T1000 (cell line): ENCODE measurements at regions not wholly inside any gene's neighbourhood (a gene's known extent, or its start where the extent isn't known, plus 50 kb on each side); places are given as distances from the start of the nearest gene placed in this dataset.

Experiments
- DNase-seq: peaks from one replicate; lab custom pipeline; 2025; ENCODE audit warnings: mixed read lengths; lab: John Stamatoyannopoulos, UW

DNA sequence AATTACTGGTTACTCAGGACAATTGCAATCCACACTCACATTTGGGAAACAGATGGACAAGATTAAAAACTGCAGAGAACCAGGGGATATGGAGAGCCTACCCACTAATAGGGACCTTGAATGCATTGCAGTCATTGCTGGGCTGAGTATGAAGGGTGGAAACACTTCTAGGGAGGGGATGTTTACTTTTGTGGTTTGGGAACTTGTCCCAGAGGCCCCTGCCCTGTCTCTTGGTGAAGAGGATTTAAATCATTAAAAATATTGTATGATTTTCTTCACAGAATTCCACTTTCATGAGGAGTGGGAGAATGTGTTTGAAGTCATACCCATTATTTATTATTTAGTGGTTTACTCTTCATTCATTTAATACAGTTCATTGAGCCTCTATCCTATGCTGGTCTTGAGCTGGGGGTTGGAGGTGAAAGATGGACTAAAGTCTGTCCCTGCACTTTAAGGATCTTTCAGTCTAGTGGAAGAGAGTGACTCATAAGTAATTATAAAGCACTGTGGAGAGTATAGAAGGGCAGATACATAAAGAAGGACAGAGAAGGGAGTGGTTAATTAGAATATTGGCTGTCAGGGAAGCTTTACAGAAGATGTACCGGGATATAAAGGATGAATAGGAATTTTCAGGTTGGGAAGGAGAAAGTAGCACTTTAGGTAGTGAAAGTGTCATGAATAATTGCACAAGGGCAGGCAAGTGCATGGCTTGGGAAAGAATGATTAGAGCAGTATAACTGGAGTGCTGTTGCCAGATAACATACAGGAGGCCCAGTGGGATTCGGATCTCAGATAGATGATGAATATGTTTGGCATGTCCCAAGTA, 313.4 kb downstream of the LPIN1 start:
- DNase-seq: no peak

DNA sequence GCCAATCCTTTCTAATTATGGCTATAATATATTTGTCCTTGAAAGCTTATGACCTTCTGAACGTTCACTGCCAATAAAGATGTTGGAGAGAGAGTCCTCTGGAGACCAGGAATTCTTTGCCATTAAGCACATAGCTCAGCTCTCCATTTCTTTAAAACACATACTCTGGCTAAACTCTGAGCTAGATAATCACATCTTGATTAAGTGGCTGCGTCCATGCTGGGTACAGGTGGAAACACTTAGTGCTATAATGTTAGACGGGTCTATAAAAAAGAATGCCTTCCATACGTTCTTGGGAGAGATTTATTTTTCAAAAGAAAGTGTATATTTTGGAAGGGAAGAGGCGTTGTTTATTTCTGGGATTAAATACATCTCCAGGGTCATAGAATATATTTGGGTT, 314.5 kb downstream of the LPIN1 start:
- no peak for DNase-seq

DNA sequence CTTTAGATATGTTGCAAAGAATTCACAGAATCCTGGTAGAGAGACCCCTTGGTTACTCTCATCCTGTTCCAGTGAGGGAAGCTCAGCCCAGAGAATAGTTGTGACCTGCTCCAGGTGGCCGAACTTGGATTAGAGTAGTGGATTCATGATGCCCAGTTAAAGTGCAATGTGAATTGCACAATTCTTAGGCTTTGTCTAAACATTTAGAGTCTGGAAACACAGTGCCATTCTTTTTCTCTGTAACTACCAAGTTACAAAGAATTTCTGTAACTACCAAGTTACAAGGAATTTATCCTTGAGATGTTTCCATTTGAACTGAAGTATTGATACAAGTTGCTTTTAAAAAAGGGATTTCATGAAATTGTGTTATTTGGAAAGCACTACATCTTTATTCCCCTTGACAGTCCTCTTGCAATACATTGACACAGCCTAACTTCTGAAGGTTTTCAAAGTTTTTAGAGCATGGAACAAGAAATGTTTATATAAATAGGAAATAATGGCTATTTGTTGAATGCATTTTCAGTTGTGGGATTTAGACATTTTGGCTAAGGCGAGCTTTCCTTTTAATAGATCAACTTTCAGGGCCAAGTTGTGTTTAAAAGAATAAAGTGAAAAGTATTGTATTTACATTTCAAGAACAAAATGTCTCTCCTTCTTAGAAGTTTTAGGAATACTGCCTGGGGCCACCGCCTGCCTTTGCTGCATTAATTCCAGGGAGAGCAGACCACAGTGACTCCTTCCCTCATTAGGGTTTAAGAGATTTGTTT, 315.0 kb downstream of the LPIN1 start:
- no peak for DNase-seq

DNA sequence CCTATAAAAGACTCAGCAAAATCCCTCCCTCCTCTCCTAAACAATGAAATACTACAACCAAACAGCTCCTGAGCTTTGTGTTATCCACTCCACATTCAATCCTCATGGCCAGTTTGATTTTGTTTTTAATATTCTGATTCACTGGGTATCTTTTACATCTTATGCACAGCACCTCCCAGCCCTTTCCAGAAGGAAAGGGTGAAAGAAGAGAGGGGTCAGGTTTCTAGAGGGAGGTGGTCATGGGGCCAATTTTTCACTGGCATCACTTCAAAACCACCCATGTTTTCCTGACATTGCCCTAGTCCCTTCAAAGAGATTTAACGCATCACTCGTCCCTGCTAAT, 315.6 kb downstream of the LPIN1 start:
- DNase-seq: no peak

DNA sequence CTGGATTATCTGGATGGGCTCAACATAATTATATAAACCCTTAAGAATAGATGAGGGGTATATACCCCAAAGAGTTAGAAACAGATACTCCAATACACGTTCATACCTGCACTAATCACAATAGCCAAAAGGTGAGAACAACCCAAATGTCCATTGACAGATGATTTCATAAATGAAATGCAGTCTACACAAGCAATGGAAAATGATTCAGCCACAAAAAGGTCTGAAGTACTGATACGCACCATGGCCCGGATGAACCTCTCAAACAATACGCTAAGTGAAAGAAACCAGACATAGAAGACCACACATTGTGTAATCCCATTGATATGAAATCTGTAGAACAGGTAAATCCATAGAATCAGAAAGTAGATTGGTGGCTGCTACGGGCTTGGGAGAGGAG, 316.8 kb downstream of the LPIN1 start:
- no peak for DNase-seq

DNA sequence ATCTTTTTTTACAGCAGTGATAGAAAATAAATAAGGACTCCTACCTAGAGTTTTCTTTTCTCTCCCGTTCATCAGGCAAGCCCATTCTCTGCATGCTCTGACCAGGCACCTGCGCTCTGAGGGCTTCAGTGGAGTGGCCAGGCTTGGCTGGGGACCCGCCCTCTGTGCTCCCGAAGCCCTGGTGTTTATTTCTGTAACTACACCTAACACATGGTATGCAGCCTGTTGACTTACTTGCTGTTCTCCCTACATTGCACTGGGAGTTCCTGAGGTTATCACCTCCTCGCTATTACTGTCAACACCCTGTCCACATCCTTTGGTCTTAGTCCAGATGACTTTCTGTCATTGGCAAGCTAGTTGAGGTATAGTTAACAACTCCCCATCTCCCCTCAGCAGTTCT, 317.7 kb downstream of the LPIN1 start:
- no peak for DNase-seq

DNA sequence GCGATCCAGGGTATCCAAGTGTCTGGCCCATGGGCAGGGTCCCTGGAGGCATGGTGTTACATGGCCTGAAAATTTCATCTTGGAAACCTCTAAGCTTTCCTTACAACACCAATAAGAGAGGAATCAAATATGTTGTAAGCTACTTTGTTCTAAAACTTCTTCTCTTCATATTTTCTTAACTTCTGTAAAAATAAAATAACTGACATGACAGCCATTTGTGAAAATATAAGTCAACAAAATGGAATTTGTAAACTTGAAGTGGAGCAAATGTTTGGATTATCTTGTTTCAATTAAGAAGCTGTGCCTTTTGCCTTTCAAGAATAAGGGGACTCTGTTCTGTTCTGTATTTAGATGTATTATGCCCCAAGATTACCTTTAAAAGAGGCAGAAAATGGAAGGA, 319.7 kb downstream of the LPIN1 start:
- DNase-seq: no peak

DNA sequence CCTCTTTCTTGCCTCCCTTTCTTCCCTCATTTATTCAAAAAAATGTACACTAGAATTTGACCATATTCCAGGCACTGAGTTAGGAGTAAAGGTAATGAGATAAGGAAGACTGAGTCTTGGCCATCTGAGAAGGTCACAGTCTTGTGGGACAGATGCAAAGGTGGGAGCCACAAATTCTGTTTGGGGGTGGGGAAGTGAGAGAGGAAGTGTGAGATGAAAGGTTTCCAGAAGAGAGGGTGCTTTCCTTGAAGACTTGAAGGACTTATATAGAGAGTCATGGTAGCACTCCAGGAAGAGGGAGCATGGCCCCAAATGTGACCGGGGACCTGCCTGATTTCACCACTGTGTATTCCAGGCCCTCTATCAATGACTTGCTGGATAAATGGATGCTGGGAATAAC, 320.6 kb downstream of the LPIN1 start:
- DNase-seq: no peak

DNA sequence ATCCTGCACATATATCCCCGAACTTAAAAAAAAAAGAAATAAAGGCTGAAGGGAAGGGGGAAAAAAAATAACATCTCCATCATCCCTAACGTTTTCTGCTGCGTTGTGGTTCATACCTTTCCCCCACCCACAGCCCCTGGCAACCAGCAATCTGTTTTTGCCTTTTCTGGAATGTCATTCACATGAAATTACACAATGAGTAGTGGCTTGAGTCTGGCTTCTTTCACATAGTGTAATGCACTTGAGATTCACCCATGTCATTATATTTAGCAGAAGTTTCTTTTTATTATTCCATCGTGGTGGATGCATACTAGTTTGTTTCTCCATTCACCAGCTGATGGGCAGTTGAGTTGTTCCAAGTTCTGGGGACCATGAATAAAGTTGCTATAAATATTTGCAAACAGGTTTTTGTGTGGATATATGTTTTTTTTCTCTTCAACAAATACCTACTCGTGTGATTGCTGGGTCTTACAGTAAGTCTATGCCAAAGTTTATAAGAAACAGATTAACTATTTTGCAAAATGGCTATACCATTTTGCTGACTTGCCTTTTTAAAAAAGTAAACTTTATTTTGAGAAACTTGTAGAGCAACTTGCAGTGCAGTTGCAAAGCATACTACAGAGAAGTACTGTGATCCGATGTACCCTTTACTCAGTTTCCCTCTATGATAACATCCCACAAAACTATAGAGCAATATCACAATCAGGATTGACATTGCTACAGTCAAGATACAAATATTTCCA, 322.5 kb downstream of the LPIN1 start:
- no peak for DNase-seq

DNA sequence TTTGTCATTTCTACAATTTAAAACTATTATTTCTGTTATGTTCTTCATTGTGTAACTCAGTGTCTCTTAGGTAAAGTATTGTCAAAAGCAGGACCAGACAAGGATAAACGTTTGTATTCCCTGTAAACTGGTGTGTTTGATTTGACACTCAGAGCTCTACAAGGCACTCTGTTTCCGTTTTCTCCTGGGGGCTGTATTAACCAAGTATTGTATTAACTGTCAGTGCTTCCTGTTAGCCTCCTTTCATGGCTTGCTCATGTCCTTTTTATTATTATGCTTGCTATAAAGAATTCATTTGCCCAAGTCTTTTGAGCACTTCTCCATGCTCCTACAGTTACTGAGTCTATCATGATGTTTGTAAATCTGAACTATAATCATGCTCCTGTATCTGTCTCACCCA, 323.7 kb downstream of the LPIN1 start:
- DNase-seq: no peak

DNA sequence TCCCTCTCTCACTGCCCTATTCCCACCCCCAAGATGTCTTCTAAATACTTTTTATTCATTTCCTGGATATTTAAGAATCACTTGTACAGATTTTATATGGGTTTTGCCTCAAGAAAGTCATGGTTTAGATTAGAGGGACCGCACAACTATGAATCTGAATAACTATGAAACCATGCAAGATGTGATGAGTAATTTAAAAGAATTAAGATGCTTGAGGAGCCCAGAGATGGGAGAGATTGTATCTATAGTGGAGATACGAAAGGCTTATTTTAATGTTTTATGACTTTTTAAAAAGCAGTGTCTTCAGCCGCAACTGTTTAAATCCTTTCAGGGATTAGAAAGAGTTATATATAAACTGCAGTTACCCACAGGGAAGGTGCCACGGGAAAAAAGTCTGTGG, 324.1 kb downstream of the LPIN1 start:
- DNase-seq: no peak

DNA sequence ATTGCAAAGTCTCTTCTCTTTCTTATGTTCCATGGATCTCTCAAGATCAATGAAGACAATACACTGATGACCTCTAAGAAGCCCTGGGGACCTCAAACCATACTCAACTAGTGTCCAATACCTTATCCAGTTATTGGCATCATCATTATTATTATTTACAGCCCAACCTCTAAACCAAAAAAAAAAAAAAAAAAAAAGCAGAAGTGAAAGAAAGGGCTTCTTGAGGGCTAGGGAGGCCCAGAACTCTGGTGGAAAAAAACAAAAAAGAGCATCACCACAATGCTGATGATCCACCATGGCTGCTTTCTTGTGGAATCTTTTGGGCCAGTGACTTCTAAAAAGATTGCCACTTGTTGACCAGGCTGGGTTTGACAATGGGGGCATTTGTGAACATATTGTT, 324.9 kb downstream of the LPIN1 start:
- no peak for DNase-seq

DNA sequence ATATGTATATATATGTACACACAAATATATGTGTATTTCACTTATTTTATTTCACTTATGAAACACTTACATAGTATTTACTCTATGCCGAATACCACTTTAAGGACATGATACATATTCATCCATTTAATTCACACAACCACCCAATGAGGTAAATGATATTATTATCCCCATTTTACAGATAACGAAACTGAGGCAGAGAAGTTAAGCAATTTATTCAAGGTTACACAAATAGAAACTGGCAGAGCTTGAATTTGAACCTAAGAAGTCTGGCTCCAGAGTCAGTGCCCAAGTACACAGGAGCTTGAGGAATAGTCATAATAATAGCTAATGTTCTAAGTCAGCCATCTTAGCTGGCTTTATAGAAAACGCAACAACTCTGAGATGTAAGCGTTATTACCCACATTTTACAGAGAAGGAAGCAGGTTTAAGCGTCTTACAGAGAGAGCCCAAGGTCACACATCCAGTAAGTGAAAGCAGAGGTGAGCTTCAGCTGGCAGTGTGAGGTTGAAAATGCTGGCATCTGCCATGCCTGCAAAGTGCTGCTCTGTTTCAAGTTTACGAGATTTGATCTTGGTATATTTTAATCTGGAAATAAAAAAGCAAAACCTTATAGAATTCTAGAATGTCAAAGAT, 326.9 kb downstream of the LPIN1 start:
- no peak for DNase-seq

DNA sequence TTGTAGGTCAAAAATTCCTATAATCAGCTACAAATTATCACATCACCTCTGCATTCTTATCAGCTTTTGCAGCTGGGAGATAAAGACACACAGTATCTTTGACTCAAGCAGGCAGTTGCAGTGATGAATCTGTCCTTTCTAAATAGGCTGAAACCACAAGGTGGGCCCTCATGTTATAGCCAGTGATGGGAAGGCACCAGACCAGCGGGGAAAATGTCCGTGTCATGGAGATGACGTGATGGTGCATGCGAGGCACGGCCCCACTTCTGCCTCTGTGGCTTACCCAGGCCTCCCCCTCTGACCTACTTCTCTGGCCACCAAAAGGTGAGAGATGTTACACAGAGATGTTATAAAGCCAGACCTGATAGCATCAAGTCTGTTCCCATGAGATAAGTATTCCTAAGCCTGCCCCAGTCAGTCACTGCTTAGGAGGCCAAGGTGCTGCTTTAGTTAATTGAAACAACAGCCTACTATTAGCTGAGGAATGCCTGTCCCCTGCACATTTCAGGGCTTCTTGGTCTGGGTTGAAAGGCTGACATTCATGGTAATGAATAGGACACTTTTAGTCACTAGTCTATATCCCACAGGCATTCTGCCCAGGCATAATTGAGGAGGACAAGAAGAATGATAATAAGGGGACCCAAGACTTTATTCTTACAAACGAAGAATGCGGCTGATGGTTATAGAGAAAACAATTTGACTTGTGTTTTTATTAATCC, 327.9 kb downstream of the LPIN1 start:
- no peak for DNase-seq

DNA sequence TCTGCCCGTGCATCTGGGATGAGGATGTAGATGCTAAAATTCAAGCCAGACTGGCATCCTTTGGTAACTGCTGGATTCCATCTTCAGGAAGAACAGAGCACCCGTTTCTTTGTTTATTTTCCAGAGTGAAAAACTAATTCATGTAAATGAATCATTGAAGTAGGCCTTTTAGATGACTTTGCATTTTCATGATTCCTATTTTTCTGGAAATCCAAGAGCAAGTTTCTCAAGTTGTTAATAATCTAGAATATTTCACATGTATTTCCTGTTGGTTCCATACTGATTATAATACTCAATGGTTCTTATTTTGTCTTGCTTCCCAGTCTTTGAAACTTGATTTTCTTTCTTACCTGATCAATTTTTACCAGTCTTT, 328.4 kb downstream of the LPIN1 start:
- no peak for DNase-seq

DNA sequence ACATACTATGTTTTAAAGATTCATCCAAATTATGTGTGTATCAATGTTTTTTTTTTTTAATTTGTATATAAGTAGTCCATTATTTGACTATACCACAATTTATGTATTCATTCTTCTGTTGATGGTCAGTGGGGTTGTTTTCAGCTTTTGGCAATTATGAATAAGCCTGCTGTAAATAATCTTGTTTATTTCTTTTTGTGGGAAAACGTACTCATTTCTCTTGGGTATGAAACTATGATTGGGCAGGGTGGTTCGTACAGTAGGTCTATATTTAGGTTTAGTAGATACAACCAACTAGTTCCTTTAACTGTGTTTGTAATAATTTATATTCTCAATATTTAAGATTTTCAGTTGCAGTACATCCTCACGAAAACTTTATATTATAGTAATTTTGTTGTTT, 329.2 kb downstream of the LPIN1 start:
- no peak for DNase-seq

DNA sequence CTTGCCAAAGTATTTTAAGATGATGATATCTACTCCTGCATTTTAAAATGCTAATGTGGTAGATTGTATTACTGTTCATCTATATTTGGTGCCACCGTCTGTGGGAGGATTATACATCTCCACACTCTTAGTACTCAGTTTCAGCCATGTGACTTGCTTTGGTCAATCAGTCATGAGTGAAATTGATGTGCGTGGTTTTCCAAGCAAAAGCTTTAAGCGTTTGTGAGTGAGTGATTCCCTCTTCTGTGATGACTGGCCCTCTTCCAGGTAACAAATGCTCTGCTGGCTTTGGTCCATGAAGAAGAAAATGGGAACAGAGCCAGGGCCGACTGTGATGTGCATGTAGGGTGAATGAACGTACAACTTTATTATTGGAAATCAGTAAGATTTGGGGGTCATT, 330.4 kb downstream of the LPIN1 start:
- no peak for DNase-seq

DNA sequence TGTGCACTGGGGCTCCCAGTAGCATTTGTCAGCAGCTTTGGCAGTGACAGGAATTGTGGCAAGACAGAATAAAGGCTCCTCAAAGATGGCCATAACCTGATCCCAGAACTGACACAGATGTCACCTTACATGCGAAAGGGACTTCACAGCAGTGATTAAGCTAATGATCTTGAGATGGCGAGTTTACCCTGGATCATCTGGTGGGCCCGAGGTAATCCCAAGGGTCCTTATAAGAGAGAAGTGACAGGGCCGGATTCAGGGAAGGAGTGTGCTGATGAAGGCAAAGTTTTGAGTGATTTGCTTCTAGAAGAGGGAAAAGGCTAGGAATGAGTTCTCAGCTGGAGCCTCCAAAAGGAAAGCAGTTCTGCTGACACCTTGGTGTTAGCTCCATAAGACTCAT, 333.9 kb downstream of the LPIN1 start:
- DNase-seq: no peak

DNA sequence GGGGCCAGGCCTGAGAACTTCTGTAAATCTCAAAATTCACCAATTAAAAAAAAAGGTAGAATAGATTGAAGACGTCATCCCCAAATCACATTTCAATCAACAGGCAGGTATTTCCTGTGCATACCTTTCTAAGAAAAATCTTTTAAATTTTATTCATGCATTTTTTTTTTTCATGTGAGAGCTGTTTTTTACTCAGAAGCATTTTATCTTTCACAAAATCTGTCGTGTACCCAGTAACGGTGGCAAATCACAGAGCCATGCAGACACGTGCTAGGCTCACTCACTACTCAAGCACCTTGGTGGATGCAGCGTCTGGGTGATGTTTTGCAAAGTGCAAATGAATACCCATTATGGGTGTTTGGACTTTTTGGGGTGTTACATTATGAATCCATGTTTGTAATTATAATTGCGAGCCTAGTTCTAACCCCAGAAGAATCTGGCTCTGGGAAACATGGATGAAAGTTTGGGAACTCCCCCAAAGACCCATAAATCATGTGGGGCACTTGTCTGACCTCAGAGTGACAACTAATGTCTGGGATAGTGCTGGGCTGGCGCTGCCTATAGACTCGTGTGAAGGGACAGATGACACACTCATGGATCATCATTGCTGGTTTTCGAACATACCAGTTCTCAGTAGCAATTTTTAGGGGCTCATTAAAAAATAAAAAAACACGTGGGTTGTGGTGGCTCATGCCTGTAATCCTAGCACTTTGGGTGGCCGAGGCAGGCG, 335.2 kb downstream of the LPIN1 start:
- no peak for DNase-seq

DNA sequence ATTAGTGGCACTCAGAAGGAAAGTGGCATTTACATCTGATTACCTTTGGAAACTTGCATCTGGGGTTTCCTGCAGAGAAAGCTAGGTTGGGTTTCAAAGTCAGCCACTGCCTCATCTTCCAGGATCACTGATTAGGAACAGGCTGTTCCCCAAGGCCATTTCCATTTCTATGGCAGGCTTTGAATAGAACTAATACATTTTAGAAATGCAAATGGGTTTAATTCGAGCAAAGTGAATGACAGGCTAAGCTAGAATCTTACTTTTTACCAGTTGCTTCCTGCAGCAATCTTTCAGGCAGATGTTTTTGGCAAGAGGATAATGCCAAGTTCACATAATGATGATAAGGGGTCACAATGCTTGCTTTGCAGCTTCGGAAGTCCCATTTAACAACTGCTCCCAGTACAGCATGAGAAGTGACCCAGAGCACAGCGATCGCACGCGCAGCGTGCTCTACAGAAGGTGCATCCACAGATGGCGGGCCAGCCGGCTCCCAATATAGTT, 336.7 kb downstream of the LPIN1 start:
- no peak for DNase-seq
